Dermis microvascular lymphatic vessel endothelial cell (primary cell): ENCODE measurements at regions not wholly inside any gene's neighbourhood (a gene's known extent, or its start where the extent isn't known, plus 50 kb on each side); places are given as distances from the start of the nearest gene placed in this dataset.
"Not testable (repeated sequence)": the region's sequence is repeated elsewhere in the genome, so short reads cannot be mapped to it uniquely, and the experiment has no call there.

ENCODE experiments used
- DNase-seq, 2 donors: peaks; one replicate each; pipeline versions ENCODE4 v3.0.0 to v3.0.0-alpha.2; 2010; ENCODE audit warnings: low read depth in 2 of 2

DNA sequence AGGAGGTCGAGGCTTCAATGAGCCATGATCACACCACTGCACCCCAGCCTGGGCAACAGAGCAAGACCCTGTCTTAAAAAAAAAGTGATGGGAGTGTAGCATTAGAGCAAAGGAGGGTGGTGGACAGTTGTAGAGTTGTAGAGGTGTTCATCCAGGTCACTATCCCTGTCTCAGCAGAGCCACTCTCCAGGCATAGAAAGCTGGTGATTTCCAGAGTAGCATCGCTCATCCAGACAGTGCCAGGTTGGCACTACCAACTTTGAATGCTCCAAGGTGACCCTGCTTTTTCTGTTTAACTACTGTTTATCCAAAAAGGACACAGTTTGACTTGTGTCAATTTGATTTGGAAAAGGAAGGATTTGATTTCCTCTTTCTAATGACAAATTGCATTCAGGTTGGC is 147.3 kb downstream of the USP46 start:
- no peak for DNase-seq

- DNase-seq = no peak
These were observed 146.8 kb downstream of the USP46 start for GRCh38 chr4:52512291-52512690.

DNA sequence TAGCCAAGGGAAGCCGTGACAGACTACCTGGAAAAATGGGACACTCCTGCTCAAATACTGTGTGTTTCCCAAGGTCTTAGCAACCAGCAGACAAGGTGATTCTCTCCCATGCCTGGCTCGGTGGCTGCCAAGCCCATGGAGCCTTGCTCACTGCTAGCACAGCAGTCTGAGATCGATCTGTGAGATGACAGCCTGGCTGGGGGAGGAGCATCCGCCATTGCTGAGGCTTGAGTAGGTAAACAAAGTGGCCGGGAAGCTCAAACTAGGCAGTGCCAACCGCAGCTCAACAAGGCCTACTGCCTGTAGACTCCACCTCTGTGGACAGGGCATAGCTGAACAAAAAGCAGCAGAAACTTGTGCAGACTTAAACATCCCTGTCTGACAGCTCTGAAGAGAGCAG is 137.0 kb downstream of the USP46 start:
- DNase-seq = not testable (repeated sequence)

GRCh38 chr4:52529983-52530382 is 129.1 kb downstream of the USP46 start:
- DNase-seq = no peak

DNA sequence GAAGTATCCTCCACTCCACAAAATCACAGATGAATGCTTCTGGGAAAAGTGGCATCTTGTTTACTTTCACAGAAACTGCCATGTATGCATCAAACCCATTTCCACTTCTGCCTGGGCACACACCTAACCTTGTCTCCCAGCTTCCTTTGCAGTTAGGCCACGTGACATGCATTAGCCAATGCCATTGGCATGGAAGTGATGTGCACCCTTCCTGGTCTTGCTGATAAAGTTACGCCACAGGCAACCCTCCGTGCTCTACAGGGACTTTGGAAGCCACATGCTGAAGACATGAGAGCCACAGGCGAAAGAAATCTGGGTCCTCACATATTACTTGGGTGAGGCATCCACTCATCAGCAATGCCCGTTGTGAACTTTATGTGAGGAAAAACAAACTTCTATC is 123.3 kb downstream of the USP46 start:
- DNase-seq = no peak
